HUDEP-2 (cell line): ENCODE measurements at regions not wholly inside any gene's neighbourhood (a gene's known extent, or its start where the extent isn't known, plus 50 kb on each side); places are given as distances from the start of the nearest gene placed in this dataset.
A peak's percentile ranks its signal among the peaks of the same experiment; 100 is the strongest.
"Not testable (repeated sequence)": the region's sequence is repeated elsewhere in the genome, so short reads cannot be mapped to it uniquely, and the experiment has no call there.

Source experiments
- DNase-seq, 76 experiments: peaks; one replicate each; lab custom pipeline; 2025; ENCODE audit not compliant: unreplicated experiment in 76 of 76; lab: John Stamatoyannopoulos, UW

DNA sequence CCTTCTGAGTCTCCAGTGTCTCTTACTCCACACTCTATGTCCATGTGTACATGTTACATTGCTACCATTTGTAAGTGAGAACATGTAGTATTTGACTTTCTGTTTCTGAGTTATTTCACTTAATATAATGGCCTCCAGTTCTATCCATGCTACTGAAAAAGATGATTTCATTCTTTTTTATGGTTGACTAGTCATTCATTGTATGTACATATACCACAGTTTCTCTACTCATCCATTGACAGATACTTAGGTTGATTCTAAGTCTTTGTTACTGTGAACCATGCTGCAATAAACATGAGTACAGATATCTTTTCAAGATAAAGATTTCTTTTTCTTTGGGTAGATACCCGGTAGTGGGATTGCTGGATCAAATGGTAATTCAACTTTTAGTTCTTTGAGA, 107.1 kb upstream of the CHD1 start:
- no peak for DNase-seq

GRCh38 chr5:99034336-99034735, 105.5 kb upstream of the CHD1 start:
- DNase-seq, result peak in 31 of 76 experiments; percentile 0 to 51 (median 13)

- DNase-seq, result peak in 2 of 76 experiments; percentile 0 to 1
Measured at GRCh38 chr5:99033014-99033900, 104.5 kb upstream of the CHD1 start.

GRCh38 chr5:99032234-99033013, 103.6 kb upstream of the CHD1 start:
- DNase-seq, result peak in 57 of 76 experiments; percentile 3 to 66 (median 36)

- DNase-seq, result no peak
Measured at GRCh38 chr5:99030906-99031440, 102.2 kb upstream of the CHD1 start.

DNA sequence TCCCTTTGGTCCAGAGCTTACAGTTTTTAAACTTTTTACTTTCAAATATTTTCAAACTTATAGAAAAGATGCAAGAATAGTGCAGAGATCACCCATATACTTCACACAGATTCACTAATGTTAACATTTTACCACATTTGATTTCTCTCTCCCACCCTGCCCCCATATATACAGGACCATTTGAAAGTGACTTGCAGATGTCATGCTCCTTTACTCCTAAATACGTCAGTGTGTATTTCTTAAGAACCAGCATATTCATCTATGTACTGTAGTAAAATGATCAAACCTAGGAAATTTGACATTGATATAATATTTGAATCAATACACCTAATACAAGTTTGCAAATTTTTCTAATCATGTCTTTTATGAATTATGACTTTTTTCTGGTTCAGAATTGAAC, 100.4 kb upstream of the CHD1 start:
- DNase-seq, result no peak

- not testable (repeated sequence) for DNase-seq
Measured at GRCh38 chr5:99028170-99028569, 99.4 kb upstream of the CHD1 start.

DNA sequence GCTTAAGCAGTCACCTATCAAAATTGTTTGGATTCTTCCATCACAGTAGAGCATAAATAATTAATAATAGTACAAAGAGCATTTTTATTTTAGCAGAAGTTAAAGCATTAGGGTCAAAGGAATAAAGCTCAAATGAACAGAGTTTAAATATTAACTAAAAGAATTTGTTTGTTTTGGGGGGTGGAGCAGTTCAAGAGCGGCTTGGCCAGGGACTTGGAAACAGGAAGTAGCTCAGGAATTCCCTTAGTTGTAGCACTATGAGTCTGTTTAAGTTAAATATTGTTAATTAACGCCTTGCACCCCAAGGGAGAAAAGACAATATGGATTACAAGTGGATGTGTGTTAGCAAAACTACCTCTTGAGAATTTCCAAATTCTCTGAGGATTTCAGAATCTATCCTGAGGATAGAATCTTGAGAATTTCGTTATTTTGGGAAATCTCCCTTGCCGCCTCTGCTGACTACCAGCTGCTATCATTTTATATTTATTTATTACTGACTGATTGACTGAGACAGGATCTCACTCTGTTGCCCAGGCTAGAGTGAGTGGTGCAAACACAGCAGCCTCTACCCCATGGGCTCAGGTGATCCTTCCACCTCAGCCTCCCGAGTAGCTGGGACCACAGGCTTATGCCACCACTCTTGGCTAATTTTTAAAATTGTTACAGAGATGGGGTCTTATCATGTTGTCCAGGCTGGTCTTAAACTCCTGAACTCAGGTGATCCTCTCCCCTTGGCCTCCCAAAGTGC, 96.7 kb upstream of the CHD1 start:
- no peak for DNase-seq

DNA sequence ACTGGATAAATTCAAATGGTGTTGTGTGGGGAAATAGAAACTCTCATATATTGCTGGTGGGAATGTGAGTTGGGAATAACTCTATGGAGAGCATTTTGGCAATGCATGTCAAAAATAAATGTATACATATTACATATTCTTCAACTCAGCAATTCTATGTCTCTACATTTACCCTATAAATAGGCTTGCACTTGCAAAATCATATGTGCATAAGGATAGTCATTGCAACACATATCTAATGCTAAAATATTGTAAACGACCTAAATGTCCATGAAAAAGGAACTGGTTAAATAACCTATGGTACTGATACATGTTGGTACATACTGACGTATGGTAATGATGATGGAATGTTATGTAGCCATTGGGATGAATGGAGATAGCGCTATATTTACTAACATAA, 94.5 kb upstream of the CHD1 start:
- DNase-seq, result no peak

DNA sequence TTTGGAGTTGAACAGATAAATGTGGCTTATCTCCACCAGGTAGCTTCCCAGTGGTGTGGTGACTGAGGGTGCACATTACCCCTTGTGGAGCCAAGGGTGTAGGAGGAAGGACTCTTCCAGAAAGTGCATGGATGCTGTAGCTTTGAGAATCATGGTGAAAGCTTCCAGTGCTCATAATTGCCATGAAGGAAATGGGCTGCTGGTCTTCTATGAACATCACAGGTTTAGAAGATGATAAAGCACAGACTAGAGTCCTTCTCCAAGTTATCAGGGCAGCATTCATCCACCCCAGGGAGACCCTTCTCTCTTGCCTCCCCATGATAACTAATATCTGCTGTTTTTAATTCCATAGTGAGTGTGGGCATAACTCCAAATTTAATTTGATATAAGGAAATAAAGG, 93.4 kb upstream of the CHD1 start:
- no peak for DNase-seq

GRCh38 chr5:99020698-99021048, 91.9 kb upstream of the CHD1 start:
- no peak for DNase-seq

DNA sequence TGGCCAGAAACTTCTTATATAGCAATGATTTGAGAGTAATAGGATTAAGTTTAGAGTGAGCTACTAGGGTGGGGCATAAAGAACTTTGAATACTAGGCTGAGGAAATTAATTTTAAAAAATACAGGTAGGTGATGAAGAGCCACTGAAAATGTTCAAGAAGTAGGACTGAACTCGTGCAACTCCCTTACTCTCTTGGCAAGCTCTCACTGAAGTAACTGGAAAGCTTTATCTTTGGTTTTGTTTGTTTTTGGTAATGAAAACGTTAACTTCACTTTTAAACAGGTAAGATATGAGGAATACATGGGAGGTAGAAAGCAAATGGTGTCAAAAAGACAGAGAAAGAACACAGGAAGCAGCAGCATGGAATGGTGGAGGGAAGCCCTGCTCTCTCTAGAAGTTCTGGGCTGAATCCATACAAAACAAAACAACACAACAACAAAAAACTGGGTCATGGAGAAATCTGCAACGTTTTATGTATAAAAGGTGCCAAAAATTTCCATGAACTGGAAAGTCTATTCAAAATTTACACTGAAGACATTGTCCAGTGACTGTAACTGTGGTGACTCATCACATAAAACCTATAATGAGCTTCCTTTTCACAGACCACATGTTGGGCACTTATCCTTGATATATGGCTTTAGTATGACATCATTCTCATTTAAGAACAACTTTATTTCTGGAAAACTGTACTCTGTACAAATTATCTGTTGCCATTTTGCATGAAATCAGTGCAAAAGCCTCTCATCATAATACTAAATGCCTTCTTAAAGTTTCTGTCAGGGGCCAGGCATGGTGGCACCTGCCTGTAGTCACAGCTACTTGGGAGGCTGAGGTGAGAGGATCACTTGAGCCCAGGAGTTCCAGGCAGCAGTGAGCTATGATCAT, 91.2 kb upstream of the CHD1 start:
- no peak for DNase-seq

- no peak for DNase-seq
Measured at GRCh38 chr5:99019254-99019653, 90.4 kb upstream of the CHD1 start.

- no peak for DNase-seq
Measured at GRCh38 chr5:99010294-99010693, 81.5 kb upstream of the CHD1 start.

- peak in 1 of 76 experiments; percentile 7 for DNase-seq
Measured at GRCh38 chr5:99008009-99008408, 79.2 kb upstream of the CHD1 start.

GRCh38 chr5:99005506-99005905, 76.7 kb upstream of the CHD1 start:
- no peak for DNase-seq

DNA sequence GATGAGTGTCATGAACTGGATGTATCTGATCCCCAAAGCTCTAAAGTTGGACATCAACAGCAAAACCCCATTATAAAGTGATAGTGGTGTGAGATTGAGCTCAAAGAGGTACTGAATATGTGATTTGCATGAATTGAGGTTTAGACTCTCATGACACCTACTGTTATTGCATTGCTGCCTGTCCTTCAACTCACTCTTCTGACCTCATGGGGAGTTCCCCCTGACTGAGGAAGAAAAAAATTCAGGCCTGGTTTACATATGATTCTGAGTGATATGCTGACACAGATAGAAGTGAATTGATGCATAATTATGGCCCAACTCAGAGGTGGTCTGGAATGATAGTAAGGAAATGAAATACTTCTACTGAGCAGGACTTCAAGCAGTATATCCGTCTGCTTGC, 76.2 kb upstream of the CHD1 start:
- DNase-seq, result no peak

- no peak for DNase-seq
Measured at GRCh38 chr5:99000876-99001275, 72.1 kb upstream of the CHD1 start.

DNA sequence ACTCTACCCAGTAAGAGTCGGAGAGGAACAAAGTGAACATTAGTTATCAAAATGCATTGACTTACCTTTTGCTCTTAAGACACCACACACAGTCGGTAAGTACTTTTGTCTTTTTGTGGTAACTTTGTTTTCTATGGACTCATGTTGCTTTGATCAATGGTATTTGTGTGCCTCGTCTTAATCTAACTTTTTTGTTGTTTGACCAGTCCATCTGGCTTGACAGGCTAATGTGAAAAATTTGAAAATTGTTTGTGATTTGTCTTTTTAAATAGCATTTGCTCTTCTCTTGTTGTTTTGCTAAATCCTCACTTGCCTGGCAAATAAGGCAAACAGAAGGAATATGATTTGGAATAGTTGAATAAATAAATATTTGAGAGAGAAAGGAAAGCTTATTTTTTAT, 71.4 kb upstream of the CHD1 start:
- no peak for DNase-seq

DNA sequence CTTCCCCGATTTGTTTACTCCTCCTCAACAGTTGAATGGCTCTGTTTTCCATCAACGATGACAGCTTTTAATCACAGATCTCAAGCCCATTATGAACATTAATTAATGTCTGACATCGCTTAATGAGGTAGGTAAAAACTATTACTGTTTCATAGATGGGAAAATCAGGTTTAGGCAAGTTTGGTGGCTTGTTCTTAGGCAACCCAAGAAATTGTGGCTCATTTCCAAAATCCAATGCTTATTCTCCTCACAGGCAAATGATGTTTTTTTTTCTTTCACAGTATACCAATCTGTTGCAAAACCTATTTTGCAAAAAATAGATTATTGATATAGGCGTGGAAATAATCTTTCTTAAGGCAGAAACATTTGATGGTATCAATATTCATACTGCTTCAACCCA, 70.8 kb upstream of the CHD1 start:
- DNase-seq, result no peak
